ENCODE measurements at regions not wholly inside any gene's neighbourhood (a gene's known extent, or its start where the extent isn't known, plus 50 kb on each side); places are given as distances from the start of the nearest gene placed in this dataset.

DNA sequence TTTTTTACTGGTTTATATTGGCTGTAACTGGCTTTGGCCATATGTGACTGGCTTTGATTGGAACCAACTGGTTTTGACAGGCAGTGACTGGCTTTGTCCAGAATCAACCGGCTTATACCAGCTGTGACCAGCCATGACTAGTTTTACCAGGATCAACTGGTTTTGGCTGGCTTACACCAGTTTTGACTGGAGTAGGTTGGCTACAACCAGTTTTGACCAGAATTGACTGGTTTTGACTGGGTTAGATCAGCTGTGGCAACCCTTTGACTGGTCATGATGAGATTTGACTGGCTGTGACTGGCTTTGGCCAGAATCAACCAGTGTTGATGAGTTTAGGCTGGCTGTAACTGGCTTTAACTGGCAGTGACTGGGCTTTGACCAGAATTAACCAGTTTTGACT lies 169.2 kb upstream of the AMOT start:
- TF ChIP-seq, protein P1, sequence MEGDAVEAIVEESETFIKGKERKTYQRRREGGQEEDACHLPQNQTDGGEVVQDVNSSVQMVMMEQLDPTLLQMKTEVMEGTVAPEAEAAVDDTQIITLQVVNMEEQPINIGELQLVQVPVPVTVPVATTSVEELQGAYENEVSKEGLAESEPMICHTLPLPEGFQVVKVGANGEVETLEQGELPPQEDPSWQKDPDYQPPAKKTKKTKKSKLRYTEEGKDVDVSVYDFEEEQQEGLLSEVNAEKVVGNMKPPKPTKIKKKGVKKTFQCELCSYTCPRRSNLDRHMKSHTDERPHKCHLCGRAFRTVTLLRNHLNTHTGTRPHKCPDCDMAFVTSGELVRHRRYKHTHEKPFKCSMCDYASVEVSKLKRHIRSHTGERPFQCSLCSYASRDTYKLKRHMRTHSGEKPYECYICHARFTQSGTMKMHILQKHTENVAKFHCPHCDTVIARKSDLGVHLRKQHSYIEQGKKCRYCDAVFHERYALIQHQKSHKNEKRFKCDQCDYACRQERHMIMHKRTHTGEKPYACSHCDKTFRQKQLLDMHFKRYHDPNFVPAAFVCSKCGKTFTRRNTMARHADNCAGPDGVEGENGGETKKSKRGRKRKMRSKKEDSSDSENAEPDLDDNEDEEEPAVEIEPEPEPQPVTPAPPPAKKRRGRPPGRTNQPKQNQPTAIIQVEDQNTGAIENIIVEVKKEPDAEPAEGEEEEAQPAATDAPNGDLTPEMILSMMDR (IDR thresholded peaks at IDR 0.05; ENCODE audit: insufficient read depth, low read length): no peak
- TF ChIP-seq POLR2AphosphoS5 (IDR thresholded peaks at IDR 0.05; ENCODE audit: low read depth): no peak
